CD1c-positive myeloid dendritic cell (primary cell): ENCODE measurements at regions not wholly inside any gene's neighbourhood (a gene's known extent, or its start where the extent isn't known, plus 50 kb on each side); places are given as distances from the start of the nearest gene placed in this dataset.
"Not testable (repeated sequence)": the region's sequence is repeated elsewhere in the genome, so short reads cannot be mapped to it uniquely, and the experiment has no call there.

Experiments used
- DNase-seq: peaks from one replicate; pipeline ENCODE4 v3.0.0-alpha.2; 2016; ENCODE audit errors: extremely low spot score

DNA sequence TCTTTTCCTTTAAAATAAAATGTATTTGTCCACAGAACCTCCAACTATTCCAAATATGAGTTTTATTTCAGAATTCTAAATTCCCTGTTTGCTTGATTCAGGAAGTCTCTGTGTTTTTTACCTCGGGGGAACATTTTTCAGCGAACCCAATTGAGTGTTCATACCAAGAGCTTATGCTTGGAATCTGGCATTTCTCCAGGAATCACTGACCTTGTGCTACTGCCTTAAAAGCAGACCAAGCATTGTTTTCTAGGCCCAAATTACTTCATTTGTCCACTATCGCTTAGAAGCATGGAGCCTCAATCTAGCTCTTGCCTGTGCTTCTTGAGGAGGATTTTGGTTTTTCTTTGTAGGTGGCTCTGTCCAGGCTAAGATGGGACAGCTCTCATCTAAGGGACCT lies 59.4 kb downstream of the EBLN1 start:
- no peak for DNase-seq

GRCh38 chr10:22156750-22157149 lies 61.1 kb downstream of the EBLN1 start:
- no peak for DNase-seq

DNA sequence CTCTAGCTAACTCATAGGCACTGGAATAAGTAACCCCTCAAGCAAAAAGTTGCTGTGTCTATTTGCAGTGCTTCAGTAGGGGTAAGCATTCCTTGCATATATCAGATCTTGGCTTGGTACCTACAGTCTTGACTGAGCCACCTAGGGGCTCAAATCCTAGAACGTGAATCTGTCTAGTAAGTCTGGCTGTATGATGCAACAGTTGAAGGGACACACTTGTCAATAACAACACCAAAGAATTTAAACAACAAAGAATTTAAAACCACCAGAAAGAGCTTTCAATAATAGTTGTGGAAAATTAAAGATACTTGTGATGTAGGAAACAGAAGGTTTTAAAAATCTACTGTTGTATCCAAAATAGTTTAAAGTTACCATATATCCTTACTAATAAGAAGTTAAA lies 65.4 kb downstream of the EBLN1 start:
- no peak for DNase-seq

DNA sequence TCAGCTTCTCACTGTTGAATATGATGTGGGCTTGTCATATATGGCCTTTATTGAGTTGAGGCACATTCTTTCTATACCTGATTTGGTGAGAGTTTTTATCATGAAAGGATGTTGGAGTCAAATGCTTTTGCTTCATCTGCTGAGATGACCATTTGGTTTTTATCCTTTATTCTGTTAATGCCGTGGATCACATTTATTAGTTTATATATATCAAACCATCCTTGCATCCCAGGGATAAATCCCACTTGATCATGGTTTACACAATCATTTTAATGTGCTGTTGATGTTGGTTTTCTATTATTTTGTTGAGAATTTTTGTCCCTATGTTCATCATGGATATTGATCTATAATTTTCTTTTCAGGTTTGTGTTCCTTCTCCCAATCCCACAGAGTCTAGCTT lies 67.0 kb downstream of the EBLN1 start:
- DNase-seq, result no peak

DNA sequence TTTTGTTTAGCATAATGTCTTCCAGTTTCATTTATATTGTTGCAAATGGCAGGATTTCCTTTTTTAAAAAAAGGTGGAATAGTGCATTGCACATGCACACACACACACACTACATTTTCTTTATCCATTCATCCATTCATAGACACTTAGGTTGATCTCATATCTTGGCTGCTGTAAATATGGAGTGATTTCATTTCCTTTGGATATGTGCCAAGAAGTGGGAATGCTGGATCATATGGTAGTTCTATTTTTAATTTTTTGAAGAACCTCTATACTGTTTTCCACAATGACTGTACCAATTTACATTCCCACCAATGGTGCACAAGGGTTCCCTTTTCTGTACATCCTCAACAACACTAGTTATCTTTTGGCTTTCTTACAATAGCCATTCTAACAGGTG lies 68.9 kb downstream of the EBLN1 start:
- no peak for DNase-seq

DNA sequence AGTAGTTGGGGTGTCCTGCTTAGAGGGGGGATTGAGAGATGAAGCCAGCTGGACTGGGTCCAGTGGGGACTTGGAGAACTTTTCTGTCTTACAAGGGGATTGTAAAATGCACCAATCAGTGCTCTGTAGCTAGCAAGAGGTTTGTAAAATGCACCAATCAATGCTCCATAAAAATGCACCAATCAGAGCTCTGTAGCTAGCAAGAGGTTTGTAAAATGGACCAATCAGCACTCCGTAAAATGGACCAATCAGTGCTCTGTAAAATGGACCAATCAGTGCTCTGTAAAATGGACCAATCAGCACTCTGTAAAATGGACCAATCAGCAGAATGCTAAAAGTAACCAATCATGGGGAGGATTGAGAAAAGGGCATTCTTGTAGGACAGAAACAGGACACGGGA lies 71.9 kb downstream of the EBLN1 start:
- DNase-seq, result not testable (repeated sequence)

- DNase-seq, result no peak
These were observed 80.3 kb downstream of the EBLN1 start for GRCh38 chr10:22137542-22137941.

GRCh38 chr10:22135591-22135990 lies 82.2 kb downstream of the EBLN1 start:
- no peak for DNase-seq

DNA sequence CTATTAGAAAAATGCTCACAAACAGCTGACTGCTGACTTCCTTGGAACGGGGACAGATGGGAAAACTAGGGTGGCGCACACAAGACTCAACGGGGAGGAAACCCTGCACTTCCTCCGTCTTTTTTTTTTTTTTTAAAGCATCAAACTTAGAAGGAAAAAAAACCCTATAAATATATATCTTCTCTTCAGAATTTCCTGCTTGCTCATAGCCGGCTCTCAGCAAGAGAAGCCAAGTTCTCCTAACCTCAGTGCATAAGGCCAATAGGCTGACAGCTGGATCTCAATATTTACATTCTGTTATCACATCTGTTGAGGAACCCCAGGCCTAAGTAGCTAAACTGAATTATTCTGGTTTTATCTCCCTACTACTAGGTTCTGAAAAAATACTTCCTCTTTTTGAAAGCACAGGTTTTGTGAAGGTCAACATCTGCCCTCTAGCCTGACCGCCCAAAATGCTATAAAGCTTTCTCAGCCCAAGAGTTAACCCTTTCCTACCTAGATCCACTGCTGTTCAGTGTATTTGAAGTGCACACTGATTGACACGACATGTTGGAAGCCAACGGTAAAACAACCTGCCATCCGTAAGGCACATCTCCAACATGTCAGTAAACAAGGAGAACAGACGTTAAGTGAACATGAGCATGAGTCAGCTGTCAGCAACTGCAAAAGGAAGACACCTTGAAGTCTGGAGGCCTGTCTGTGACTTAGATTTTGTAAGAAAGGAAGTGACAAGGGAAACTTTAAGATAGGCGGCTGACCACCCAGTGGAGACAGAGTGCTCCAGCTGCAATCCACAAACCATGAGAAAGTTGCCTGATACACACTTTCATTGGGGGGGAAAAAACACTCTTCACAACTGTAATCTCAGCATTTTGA lies 83.8 kb downstream of the EBLN1 start:
- DNase-seq, result peak; percentile 10

- not testable (repeated sequence) for DNase-seq
These were observed 87.0 kb downstream of the EBLN1 start for GRCh38 chr10:22130824-22131223.

- not testable (repeated sequence) for DNase-seq
These were observed 88.2 kb downstream of the EBLN1 start for GRCh38 chr10:22129612-22130011.

DNA sequence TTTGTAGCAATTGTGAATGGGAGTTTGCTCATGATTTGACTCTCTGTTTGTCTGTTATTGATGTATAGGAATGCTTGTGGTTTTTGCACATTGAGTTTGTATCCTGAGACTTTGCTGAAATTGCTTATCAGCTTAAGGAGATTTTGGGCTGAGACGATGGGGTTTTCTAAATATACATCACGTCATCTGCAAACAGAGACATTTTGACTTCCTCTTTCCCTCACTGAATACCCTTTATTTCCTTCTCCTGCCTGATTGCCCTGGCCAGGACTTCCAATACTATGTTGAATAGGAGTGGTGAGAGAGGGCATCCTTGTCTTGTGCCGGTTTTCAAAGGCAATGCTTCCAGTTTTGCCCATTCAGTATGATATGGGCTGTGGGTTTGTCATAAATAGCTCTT lies 96.6 kb downstream of the EBLN1 start:
- DNase-seq, result not testable (repeated sequence)

DNA sequence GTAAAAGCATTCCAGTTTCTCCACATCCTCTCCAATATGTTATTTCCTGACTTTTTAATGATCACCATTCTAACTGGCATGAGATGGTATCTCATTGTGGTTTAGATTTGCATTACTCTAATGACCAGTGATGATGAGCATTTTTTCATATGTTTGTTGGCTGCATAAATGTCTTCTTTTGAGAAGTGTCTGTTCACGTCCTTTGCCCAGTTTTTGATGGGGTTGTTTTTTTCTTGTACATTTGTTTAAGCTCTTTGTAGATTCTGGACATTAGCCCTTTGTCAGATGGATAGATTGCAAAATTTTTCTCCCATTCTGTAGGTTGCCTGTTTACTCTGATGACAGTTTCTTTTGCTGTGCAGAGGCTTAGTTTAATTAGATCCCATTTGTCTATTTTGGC lies 97.7 kb downstream of the EBLN1 start:
- DNase-seq, result not testable (repeated sequence)

DNA sequence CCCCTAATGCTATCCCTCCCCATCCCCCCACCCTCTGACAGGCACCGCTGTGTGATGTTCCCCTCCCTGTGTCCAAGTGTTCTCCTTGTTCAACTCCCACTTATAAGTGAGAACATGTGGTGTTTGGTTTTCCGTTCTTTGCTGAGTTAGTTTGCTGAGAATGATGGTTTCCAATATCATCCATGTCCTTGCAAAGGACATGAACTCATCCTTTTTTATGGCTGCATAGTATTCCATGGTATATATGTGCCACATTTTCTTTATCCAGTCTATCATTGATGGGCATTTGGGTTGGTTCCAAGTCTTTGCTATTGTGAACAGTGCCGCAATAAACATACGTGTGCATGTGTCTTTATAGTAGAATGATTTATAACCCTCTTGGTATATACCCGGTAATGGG lies 98.2 kb downstream of the EBLN1 start:
- DNase-seq, result not testable (repeated sequence)

GRCh38 chr10:22111705-22112104 lies 106.1 kb downstream of the EBLN1 start:
- no peak for DNase-seq

DNA sequence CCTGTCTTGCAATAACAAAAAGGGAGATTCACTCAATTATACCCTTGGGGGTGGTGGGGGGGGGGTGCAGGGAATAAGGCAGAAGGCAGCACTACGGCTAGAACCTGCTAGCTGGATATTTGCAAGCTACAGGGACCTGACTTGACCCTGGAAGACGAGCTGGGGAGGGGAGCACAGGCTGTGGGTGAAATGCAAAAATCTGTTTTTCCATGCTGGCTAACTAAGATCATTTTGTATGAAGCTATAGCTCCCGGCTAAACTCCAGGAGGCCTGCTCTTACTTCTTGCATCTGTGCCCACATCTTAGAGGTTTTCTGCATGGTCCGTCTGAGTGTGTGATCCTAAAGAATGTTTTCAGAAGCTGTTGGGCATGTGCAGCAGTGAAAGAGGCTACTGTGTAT lies 106.6 kb downstream of the EBLN1 start:
- no peak for DNase-seq

GRCh38 chr10:22110761-22111160 lies 107.1 kb downstream of the EBLN1 start:
- no peak for DNase-seq

DNA sequence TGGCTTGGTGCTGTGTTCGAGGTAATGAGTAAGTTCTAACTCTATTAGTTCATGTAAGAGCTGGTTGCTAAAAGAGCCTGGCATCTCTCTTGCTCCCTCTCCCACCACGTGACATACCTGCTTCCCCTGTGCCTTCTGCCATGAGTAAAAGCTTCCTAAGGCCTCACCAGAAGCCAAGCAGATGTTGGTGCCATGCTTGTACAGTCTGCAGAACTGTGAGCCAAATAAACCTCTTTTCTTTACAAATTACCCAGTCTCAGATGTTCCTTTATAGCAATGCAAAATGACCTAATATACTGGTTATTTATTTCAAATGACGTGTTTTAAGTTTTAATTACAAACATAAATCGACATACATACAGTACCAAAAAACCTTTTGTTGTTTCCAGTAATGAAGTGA lies 101.7 kb upstream of the DNAJC1 start:
- DNase-seq, result no peak

- no peak for DNase-seq
These were observed 100.4 kb upstream of the DNAJC1 start for GRCh38 chr10:22103701-22104470.

- no peak for DNase-seq
These were observed 94.2 kb upstream of the DNAJC1 start for GRCh38 chr10:22097696-22098095.

DNA sequence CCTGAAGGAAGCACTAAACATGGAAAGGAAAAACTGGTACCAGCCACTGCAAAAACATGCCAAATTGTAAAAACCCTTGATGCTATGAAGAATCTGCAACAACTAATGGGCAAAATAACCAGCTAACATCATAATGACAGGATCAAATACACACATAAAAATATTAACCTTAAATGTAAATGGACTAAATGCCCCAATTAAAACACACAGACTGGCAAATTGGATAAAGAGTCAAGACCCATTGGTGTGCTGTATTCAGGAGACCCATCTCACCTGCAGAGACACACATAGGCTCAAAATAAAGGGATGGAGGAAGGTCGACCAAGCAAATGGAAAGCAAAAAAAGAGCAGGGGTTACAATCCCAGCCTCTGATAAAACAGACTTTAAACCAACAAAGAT lies 87.7 kb upstream of the DNAJC1 start:
- DNase-seq, result not testable (repeated sequence)

GRCh38 chr10:22087402-22087738 lies 83.8 kb upstream of the DNAJC1 start:
- DNase-seq, result no peak

DNA sequence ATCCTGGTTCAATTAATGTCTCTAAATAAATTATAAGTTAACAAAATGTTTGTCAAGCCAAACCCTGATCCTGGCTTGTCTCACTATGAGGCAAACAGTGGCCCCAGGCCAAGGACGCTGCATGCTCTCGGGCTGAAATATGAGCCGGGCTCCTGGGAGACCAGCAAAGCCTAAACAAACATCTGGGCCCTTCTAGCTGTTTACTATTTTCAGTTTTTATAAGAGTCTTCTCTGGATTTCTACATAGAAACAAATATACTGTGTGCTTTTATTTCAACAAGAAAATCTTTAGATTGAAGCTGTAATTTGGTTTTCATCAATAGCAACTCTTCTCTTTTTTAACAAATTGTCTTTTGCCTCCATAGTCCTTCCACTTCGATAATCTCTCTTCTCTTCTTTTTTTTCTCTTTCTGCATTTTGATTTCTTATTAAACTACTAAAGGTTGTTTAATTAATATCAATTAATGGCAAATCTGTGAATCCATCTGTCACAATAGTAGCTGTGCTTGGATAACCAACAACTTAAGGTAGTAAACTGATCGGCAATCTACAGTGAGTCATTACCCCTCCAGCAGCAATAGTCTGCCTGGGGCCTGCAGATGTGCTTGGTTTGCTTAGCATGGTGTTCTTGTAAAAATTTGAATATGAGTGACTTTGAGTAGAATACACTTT lies 83.3 kb upstream of the DNAJC1 start:
- no peak for DNase-seq
